NT2/D1 (cell line): ENCODE measurements at regions not wholly inside any gene's neighbourhood (a gene's known extent, or its start where the extent isn't known, plus 50 kb on each side); places are given as distances from the start of the nearest gene placed in this dataset.

Experiments used
- YY1 ChIP-seq: IDR thresholded peaks from 2 replicates; pipeline ENCODE4 v1.6.1; 2011; ENCODE audit not compliant: insufficient read length, insufficient read depth
- ZNF274 ChIP-seq: IDR thresholded peaks from 2 replicates; pipeline ENCODE4 v1.6.1; 2011; ENCODE audit warnings: mild to moderate bottlenecking, low read depth, low read length

GRCh38 chr13:53207556-53207955 lies 178.9 kb downstream of the OLFM4 start:
- TF ChIP-seq YY1 (no peak), ZNF274 (no peak)
